ENCODE measurements at regions not wholly inside any gene's neighbourhood (a gene's known extent, or its start where the extent isn't known, plus 50 kb on each side); places are given as distances from the start of the nearest gene placed in this dataset.

GRCh38 chr6:41996997-41997396 lies 53.3 kb upstream of the TAF8 start:
- Mint-ChIP-seq H3K27me3 (no peaks in the 10 kb centered on the region), H3K4me1 (peaks cover 15 to 34% (median 34%) of the 10 kb centered on the region in 3 donors), H3K9me3 (no peaks in the 10 kb centered on the region), H3K27ac (peak overlapping the region in 3 of 6 donors; percentile 6 to 87 (median 19)), H3K4me3 (no peak overlapping the region), H3K36me3 (peaks cover 10 to 18% of the 10 kb centered on the region in 2 donors)
- ATAC-seq (ENCODE audit: low read depth in 2 of 2) (no peak), DNase-seq (no peak)

- peak overlapping the region in 2 of 6 donors; percentile 19 to 87 for H3K27ac Mint-ChIP-seq
- H3K27me3 Mint-ChIP-seq = no peaks in the 10 kb centered on the region
- no peak overlapping the region for H3K4me3 Mint-ChIP-seq
- peaks cover 15 to 34% (median 32%) of the 10 kb centered on the region in 3 donors for H3K4me1 Mint-ChIP-seq
- ATAC-seq (ENCODE audit: low read depth in 2 of 2) (no peak), DNase-seq (no peak)
- no peaks in the 10 kb centered on the region for H3K9me3 Mint-ChIP-seq
- peaks cover 10 to 18% of the 10 kb centered on the region in 2 donors for H3K36me3 Mint-ChIP-seq
Observed at GRCh38 chr6:41997456-41997855, 52.9 kb upstream of the TAF8 start.
